HCT116 (cell line): ENCODE measurements at regions not wholly inside any gene's neighbourhood (a gene's known extent, or its start where the extent isn't known, plus 50 kb on each side); places are given as distances from the start of the nearest gene placed in this dataset.

ENCODE experiments used
- REST ChIP-seq: IDR thresholded peaks from 2 replicates; pipeline ENCODE4 v1.6.1; 2012; ENCODE audit warnings: low read depth
- ZNF274 ChIP-seq: fragments of 200-500 bp; sonication (Bioruptor generic); IDR thresholded peaks from 2 replicates; pipeline ENCODE4 v1.6.1; 2014; ENCODE audit warnings: mild to moderate bottlenecking, low read depth, low read length, inconsistent platforms

GRCh38 chr3:67765575-67765974 lies 111.2 kb upstream of the SUCLG2 start:
- TF ChIP-seq REST (no peak), ZNF274 (no peak)
